ENCODE measurements at regions not wholly inside any gene's neighbourhood (a gene's known extent, or its start where the extent isn't known, plus 50 kb on each side); places are given as distances from the start of the nearest gene placed in this dataset.

- Histone ChIP-seq H3K9me3 (ENCODE audit: insufficient read depth, low read depth) (no peaks in the 10 kb centered on the region), H3K36me3 (ENCODE audit: low read depth) (no peaks in the 10 kb centered on the region), H3K4me2 (no peak overlapping the region), H3K9me2 (ENCODE audit: insufficient read depth) (no peaks in the 10 kb centered on the region), H3K4me3 (no peak overlapping the region), H3F3A (ENCODE audit: insufficient read depth, low read depth) (no peaks in the 10 kb centered on the region), H3K27ac (no peak overlapping the region), H3K27me3 (ENCODE audit: insufficient read depth, low read depth) (no peaks in the 10 kb centered on the region), H3K4me1 (replicated peaks; ENCODE audit: insufficient read depth) (no peaks in the 10 kb centered on the region), H4K20me1 (ENCODE audit: insufficient read depth) (no peaks in the 10 kb centered on the region), H3K79me2 (ENCODE audit: low read depth) (no peaks in the 10 kb centered on the region), H2AFZ (no peak overlapping the region)
- intact Hi-C loops (cut with micrococcal nuclease; ENCODE audit: unreplicated experiment): no loop called here
- TF ChIP-seq CTCF (conservative IDR thresholded peaks at IDR 0.05) (no peak), EZH2 (IDR thresholded peaks at IDR 0.05; ENCODE audit: low read depth) (no peak)
- CTCF ChIA-PET: no interaction called here
- POLR2A ChIA-PET (ENCODE audit: unreplicated experiment): no interaction called here
- no TSS peak for BruUV-seq (replicated peaks)
- DNase-seq: no peak
Observed at GRCh38 chr6:50123688-50124087, 74.0 kb upstream of the DEFB112 start.

GRCh38 chr6:50124572-50124971, 74.8 kb upstream of the DEFB112 start:
- H3K79me2 ChIP-seq (ENCODE audit: low read depth): no peaks in the 10 kb centered on the region
- no peak overlapping the region for H3K4me2 ChIP-seq
- no peaks in the 10 kb centered on the region for H3F3A ChIP-seq (ENCODE audit: insufficient read depth, low read depth)
- no peaks in the 10 kb centered on the region for H3K9me3 ChIP-seq (ENCODE audit: insufficient read depth, low read depth)
- intact Hi-C loops (cut with micrococcal nuclease; ENCODE audit: unreplicated experiment): no loop called here
- no peak overlapping the region for H2AFZ ChIP-seq
- H3K27ac ChIP-seq: no peak overlapping the region
- H3K27me3 ChIP-seq (ENCODE audit: insufficient read depth, low read depth): no peaks in the 10 kb centered on the region
- H3K36me3 ChIP-seq (ENCODE audit: low read depth): no peaks in the 10 kb centered on the region
- no peak overlapping the region for H3K4me3 ChIP-seq
- no TSS peak for BruUV-seq (replicated peaks)
- ChIA-PET POLR2A (ENCODE audit: unreplicated experiment) (no interaction called here), CTCF (no interaction called here)
- no peaks in the 10 kb centered on the region for H4K20me1 ChIP-seq (ENCODE audit: insufficient read depth)
- no peak for DNase-seq
- H3K9me2 ChIP-seq (ENCODE audit: insufficient read depth): no peaks in the 10 kb centered on the region
- no peaks in the 10 kb centered on the region for H3K4me1 ChIP-seq (replicated peaks; ENCODE audit: insufficient read depth)
- no peak for TF ChIP-seq EZH2 (IDR thresholded peaks at IDR 0.05; ENCODE audit: low read depth)
- TF ChIP-seq CTCF (conservative IDR thresholded peaks at IDR 0.05): no peak

GRCh38 chr6:50128420-50129005, 78.8 kb upstream of the DEFB112 start:
- Histone ChIP-seq H3K4me1 (replicated peaks; ENCODE audit: insufficient read depth) (no peaks in the 10 kb centered on the region), H3K27ac (no peak overlapping the region), H3K9me3 (ENCODE audit: insufficient read depth, low read depth) (no peaks in the 10 kb centered on the region), H3K36me3 (ENCODE audit: low read depth) (no peaks in the 10 kb centered on the region), H3F3A (ENCODE audit: insufficient read depth, low read depth) (no peaks in the 10 kb centered on the region), H3K9me2 (ENCODE audit: insufficient read depth) (no peaks in the 10 kb centered on the region), H2AFZ (no peak overlapping the region), H3K4me3 (no peak overlapping the region), H4K20me1 (ENCODE audit: insufficient read depth) (no peaks in the 10 kb centered on the region), H3K79me2 (ENCODE audit: low read depth) (no peaks in the 10 kb centered on the region), H3K4me2 (no peak overlapping the region), H3K27me3 (ENCODE audit: insufficient read depth, low read depth) (no peaks in the 10 kb centered on the region)
- TF ChIP-seq CTCF (conservative IDR thresholded peaks at IDR 0.05) (peak; percentile 79), EZH2 (IDR thresholded peaks at IDR 0.05; ENCODE audit: low read depth) (no peak)
- no peak for DNase-seq
- intact Hi-C loops (cut with micrococcal nuclease; ENCODE audit: unreplicated experiment): loop anchor here (5.0 kb wide), 2 partner anchors 474 to 664 kb away; no protein-coding TSS in a partner anchor
- ChIA-PET POLR2A (ENCODE audit: unreplicated experiment) (no interaction called here), CTCF (interaction anchor here (0.6 kb wide), 1 partner anchor 19 kb away, joined by 3 read pairs; no protein-coding TSS in a partner anchor)
- BruUV-seq (replicated peaks): no TSS peak

Data from PC-9 (cell line).